Myocyte (in vitro differentiated cells): ENCODE measurements at regions not wholly inside any gene's neighbourhood (a gene's known extent, or its start where the extent isn't known, plus 50 kb on each side); places are given as distances from the start of the nearest gene placed in this dataset.
A peak's percentile ranks its signal among the peaks of the same experiment; 100 is the strongest.

Experiments
- DNase-seq: peaks from one replicate; pipeline ENCODE4 v3.0.0-alpha.2; 2012; ENCODE audit warnings: low read depth

GRCh38 chr13:33514362-33514761 is 228.8 kb upstream of the STARD13 start:
- no peak for DNase-seq

- DNase-seq, result no peak
Observed at GRCh38 chr13:33515146-33515545, 229.6 kb upstream of the STARD13 start.

- peak; percentile 82 for DNase-seq
Observed at GRCh38 chr13:33518452-33518851, 232.9 kb upstream of the STARD13 start.

- peak; percentile 87 for DNase-seq
Observed at GRCh38 chr13:33519561-33520467, 234.3 kb upstream of the STARD13 start.

GRCh38 chr13:33520468-33520839 is 234.9 kb upstream of the STARD13 start:
- peak; percentile 59 for DNase-seq

- DNase-seq, result peak; percentile 74
Observed at GRCh38 chr13:33524086-33524485, 238.5 kb upstream of the STARD13 start.

- no peak for DNase-seq
Observed at GRCh38 chr13:33525763-33526162, 240.2 kb upstream of the STARD13 start.

- DNase-seq, result no peak
Observed at GRCh38 chr13:33526718-33527117, 241.2 kb upstream of the STARD13 start.

GRCh38 chr13:33528896-33529295 is 243.3 kb upstream of the STARD13 start:
- no peak for DNase-seq

- no peak for DNase-seq
Observed at GRCh38 chr13:33531484-33531883, 245.9 kb upstream of the STARD13 start.

- no peak for DNase-seq
Observed at GRCh38 chr13:33535061-33535460, 249.5 kb upstream of the STARD13 start.

- DNase-seq, result no peak
Observed at GRCh38 chr13:33536601-33537000, 251.0 kb upstream of the STARD13 start.

- DNase-seq, result peak; percentile 51
Observed at GRCh38 chr13:33537026-33537425, 251.5 kb upstream of the STARD13 start.

GRCh38 chr13:33537676-33538075 is 252.1 kb upstream of the STARD13 start:
- no peak for DNase-seq

- DNase-seq, result no peak
Observed at GRCh38 chr13:33541456-33541855, 255.9 kb upstream of the STARD13 start.

- no peak for DNase-seq
Observed at GRCh38 chr13:33541962-33542308, 256.4 kb upstream of the STARD13 start.

- DNase-seq, result peak; percentile 99
Observed at GRCh38 chr13:33542309-33543088, 256.9 kb upstream of the STARD13 start.

GRCh38 chr13:33543089-33543459 is 257.5 kb upstream of the STARD13 start:
- no peak for DNase-seq

GRCh38 chr13:33543631-33544265 is 258.2 kb upstream of the STARD13 start:
- no peak for DNase-seq

GRCh38 chr13:33544308-33544707 is 258.8 kb upstream of the STARD13 start:
- DNase-seq, result no peak

GRCh38 chr13:33545492-33545891 is 259.9 kb upstream of the STARD13 start:
- no peak for DNase-seq

GRCh38 chr13:33547035-33547434 is 261.5 kb upstream of the STARD13 start:
- DNase-seq, result no peak
